WTC11 (cell line): ENCODE measurements at regions not wholly inside any gene's neighbourhood (a gene's known extent, or its start where the extent isn't known, plus 50 kb on each side); places are given as distances from the start of the nearest gene placed in this dataset.

Source experiments
- ATAC-seq: fragments of 200-7000 bp; cut with Tn5 transposase; 2 replicates; pipeline ENCODE4 v1.10.0; 2021; ENCODE audit warnings: mild to moderate bottlenecking, moderate library complexity
- CTCF ChIA-PET: fragments of 300-600 bp; sonication (Branson Sonifier 250); formaldehyde crosslinking; loops from one replicate; lab custom pipeline; 2021; ENCODE audit warnings: antibody characterized with exemption; lab: Charles Lee
- POLR2A ChIA-PET: fragments of 350-600 bp; sonication (Branson Sonifier 250); formaldehyde crosslinking; loops from one replicate; lab custom pipeline; 2021; ENCODE audit warnings: antibody characterized with exemption; lab: Charles Lee
- DNase-seq: peaks from one replicate; pipeline ENCODE4 v3.0.0; 2021; ENCODE audit warnings: low spot score
- H3K27ac Mint-ChIP-seq: 2 replicates; pipeline ENCODE4 v1.8.0; 2021; ENCODE audit warnings: mixed read lengths
- H3K27me3 Mint-ChIP-seq: 2 replicates; pipeline ENCODE4 v1.8.0; 2021; ENCODE audit warnings: low read depth, mild to moderate bottlenecking, moderate library complexity, mixed read lengths
- H3K36me3 Mint-ChIP-seq: 2 replicates; pipeline ENCODE4 v1.8.0; 2021; ENCODE audit warnings: mixed read lengths
- H3K4me1 Mint-ChIP-seq: 2 replicates; pipeline ENCODE4 v1.8.0; 2022; ENCODE audit warnings: mixed read lengths
- H3K4me3 Mint-ChIP-seq: 2 replicates; pipeline ENCODE4 v1.8.0; 2021; ENCODE audit warnings: mild to moderate bottlenecking, moderate library complexity, mixed read lengths
- H3K9me3 Mint-ChIP-seq: 2 replicates; pipeline ENCODE4 v1.8.0; 2021; ENCODE audit warnings: mixed read lengths
- ATF3 ChIP-seq: sonication (generic); formaldehyde crosslinking; conservative IDR thresholded peaks from 2 replicates; pipeline ENCODE4 v1.8.1; 2022; ENCODE audit warnings: mild to moderate bottlenecking, missing genetic modification reagents
- CBFB ChIP-seq: sonication (generic); formaldehyde crosslinking; IDR thresholded peaks from 2 replicates; pipeline ENCODE4 v1.8.1; 2022; ENCODE audit warnings: mild to moderate bottlenecking, low read depth, missing genetic modification reagents
- EMX1 ChIP-seq: fragments of 250-450 bp; sonication (Bioruptor Pico); IDR thresholded peaks from 2 replicates; pipeline ENCODE4 v1.8.0; 2021; ENCODE audit warnings: mild to moderate bottlenecking
- ETV6 ChIP-seq: sonication (generic); formaldehyde crosslinking; IDR thresholded peaks from 2 replicates; pipeline ENCODE4 v1.8.1; 2022; ENCODE audit warnings: mild to moderate bottlenecking, missing genetic modification reagents
- FOXP4 ChIP-seq: sonication (generic); formaldehyde crosslinking; IDR thresholded peaks from 2 replicates; pipeline ENCODE4 v1.8.0; 2022; ENCODE audit warnings: mild to moderate bottlenecking, missing genetic modification reagents
- GRHL2 ChIP-seq: fragments of 250-450 bp; sonication (Bioruptor Pico); IDR thresholded peaks from 2 replicates; pipeline ENCODE4 v1.8.0; 2022; ENCODE audit warnings: mild to moderate bottlenecking, moderate library complexity; ENCODE audit not compliant: insufficient replicate concordance, severe bottlenecking
- GTF2I ChIP-seq: fragments of 250-450 bp; sonication (Bioruptor Pico); conservative IDR thresholded peaks from 2 replicates; pipeline ENCODE4 v1.4.0; 2021; ENCODE audit warnings: mild to moderate bottlenecking
- HMGA2 ChIP-seq: fragments of 250-450 bp; sonication (Bioruptor Pico); IDR thresholded peaks from 2 replicates; pipeline ENCODE4 v1.4.0; 2021; ENCODE audit warnings: mild to moderate bottlenecking, moderate library complexity
- HMGXB4 ChIP-seq: sonication (generic); formaldehyde crosslinking; IDR thresholded peaks from 2 replicates; pipeline ENCODE4 v1.8.1; 2023; ENCODE audit warnings: mild to moderate bottlenecking, moderate library complexity, missing genetic modification reagents
- KAT7 ChIP-seq: sonication (generic); formaldehyde crosslinking; IDR thresholded peaks from 2 replicates; pipeline ENCODE4 v1.8.1; 2023; ENCODE audit warnings: missing genetic modification reagents, mild to moderate bottlenecking, borderline replicate concordance
- MAX ChIP-seq: sonication (generic); formaldehyde crosslinking; IDR thresholded peaks from 2 replicates; pipeline ENCODE4 v1.8.0; 2022; ENCODE audit warnings: mild to moderate bottlenecking, missing genetic modification reagents
- MYBL2 ChIP-seq: sonication (generic); formaldehyde crosslinking; IDR thresholded peaks from 2 replicates; pipeline ENCODE4 v1.8.1; 2023; ENCODE audit warnings: mild to moderate bottlenecking, moderate library complexity, missing genetic modification reagents
- NFATC4 ChIP-seq: fragments of 250-450 bp; sonication (Bioruptor Pico); IDR thresholded peaks from 2 replicates; pipeline ENCODE4 v1.9.0; 2021; ENCODE audit warnings: mild to moderate bottlenecking
- PREB ChIP-seq: sonication (generic); formaldehyde crosslinking; IDR thresholded peaks from 2 replicates; pipeline ENCODE4 v1.8.1; 2022; ENCODE audit warnings: mild to moderate bottlenecking, missing genetic modification reagents, moderate library complexity, borderline replicate concordance
- SMAD3 ChIP-seq: sonication (generic); formaldehyde crosslinking; IDR thresholded peaks from 2 replicates; pipeline ENCODE4 v1.8.0; 2022; ENCODE audit warnings: missing genetic modification reagents, mild to moderate bottlenecking, borderline replicate concordance
- ZNF138 ChIP-seq: sonication (generic); formaldehyde crosslinking; conservative IDR thresholded peaks from 2 replicates; pipeline ENCODE4 v1.8.1; 2022; ENCODE audit warnings: mild to moderate bottlenecking, moderate library complexity, missing genetic modification reagents
- ZNF512 ChIP-seq: sonication (generic); formaldehyde crosslinking; IDR thresholded peaks from 2 replicates; pipeline ENCODE4 v1.8.1; 2022; ENCODE audit warnings: missing genetic modification reagents, borderline replicate concordance
- ZNF532 ChIP-seq: fragments of 250-450 bp; sonication (Bioruptor Pico); IDR thresholded peaks from 2 replicates; pipeline ENCODE4 v1.9.0; 2021; ENCODE audit warnings: mild to moderate bottlenecking, borderline replicate concordance

GRCh38 chr18:55748227-55748738 is 160.3 kb upstream of the TCF4 start (continued):
- TF ChIP-seq FOXP4 (CRISPR knock-in tag), result no peak
- TF ChIP-seq ZNF532, result no peak
- TF ChIP-seq ZNF512 (CRISPR knock-in tag), result no peak
- no peak for TF ChIP-seq MYBL2
- TF ChIP-seq GRHL2 (CRISPR knock-in tag), result no peak
- no peak for TF ChIP-seq PREB
- TF ChIP-seq NFATC4 (CRISPR knock-in tag), result no peak
- no peak for TF ChIP-seq KAT7
- no peak for TF ChIP-seq GTF2I (CRISPR knock-in tag)
- TF ChIP-seq MAX (CRISPR knock-in tag), result no peak
- no peak for TF ChIP-seq CBFB (CRISPR knock-in tag)
- no peak for TF ChIP-seq HMGA2 (CRISPR knock-in tag)

GRCh38 chr18:55744206-55744605 is 156.2 kb upstream of the TCF4 start:
- ChIA-PET POLR2A (no interaction called here), CTCF (no interaction called here)
- no peak overlapping the region for H3K4me3 Mint-ChIP-seq
- no peak overlapping the region for H3K27ac Mint-ChIP-seq
- TF ChIP-seq ETV6, result no peak
- no peak for TF ChIP-seq EMX1 (CRISPR knock-in tag)
- TF ChIP-seq MYBL2, result no peak
- no peak for TF ChIP-seq ATF3 (CRISPR knock-in tag)
- no peak for TF ChIP-seq SMAD3 (CRISPR knock-in tag)
- TF ChIP-seq HMGXB4 (CRISPR knock-in tag), result no peak
- TF ChIP-seq ZNF138 (CRISPR knock-in tag), result no peak
- no peaks in the 10 kb centered on the region for H3K27me3 Mint-ChIP-seq
- DNase-seq (no peak), ATAC-seq (no peak)
- no peaks in the 10 kb centered on the region for H3K36me3 Mint-ChIP-seq
- no peaks in the 10 kb centered on the region for H3K9me3 Mint-ChIP-seq
- peaks cover 13% of the 10 kb centered on the region for H3K4me1 Mint-ChIP-seq
